ENCODE measurements at regions not wholly inside any gene's neighbourhood (a gene's known extent, or its start where the extent isn't known, plus 50 kb on each side); places are given as distances from the start of the nearest gene placed in this dataset.

DNA sequence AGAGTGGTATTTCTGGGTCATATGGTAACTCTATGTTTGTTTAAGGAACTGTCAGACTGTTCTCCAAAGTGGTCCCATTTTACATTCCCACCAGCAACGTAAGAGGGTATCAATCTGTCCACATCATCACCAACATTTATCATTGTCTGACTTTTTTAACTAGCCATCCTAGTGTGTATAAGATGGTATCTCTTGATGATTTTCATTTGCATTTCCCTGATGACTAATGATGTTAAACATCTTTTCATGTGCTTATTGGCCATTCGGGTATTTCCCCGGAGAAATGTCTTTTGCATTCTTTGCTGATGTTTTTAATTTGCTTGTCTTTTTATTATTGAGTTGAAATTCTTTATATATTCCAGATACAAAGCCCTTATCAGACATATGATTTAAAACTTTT lies 370.1 kb upstream of the NR5A2 start:
- TF ChIP-seq, protein P1, sequence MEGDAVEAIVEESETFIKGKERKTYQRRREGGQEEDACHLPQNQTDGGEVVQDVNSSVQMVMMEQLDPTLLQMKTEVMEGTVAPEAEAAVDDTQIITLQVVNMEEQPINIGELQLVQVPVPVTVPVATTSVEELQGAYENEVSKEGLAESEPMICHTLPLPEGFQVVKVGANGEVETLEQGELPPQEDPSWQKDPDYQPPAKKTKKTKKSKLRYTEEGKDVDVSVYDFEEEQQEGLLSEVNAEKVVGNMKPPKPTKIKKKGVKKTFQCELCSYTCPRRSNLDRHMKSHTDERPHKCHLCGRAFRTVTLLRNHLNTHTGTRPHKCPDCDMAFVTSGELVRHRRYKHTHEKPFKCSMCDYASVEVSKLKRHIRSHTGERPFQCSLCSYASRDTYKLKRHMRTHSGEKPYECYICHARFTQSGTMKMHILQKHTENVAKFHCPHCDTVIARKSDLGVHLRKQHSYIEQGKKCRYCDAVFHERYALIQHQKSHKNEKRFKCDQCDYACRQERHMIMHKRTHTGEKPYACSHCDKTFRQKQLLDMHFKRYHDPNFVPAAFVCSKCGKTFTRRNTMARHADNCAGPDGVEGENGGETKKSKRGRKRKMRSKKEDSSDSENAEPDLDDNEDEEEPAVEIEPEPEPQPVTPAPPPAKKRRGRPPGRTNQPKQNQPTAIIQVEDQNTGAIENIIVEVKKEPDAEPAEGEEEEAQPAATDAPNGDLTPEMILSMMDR (IDR thresholded peaks at IDR 0.05) = no peak
- TF ChIP-seq POLR2A (IDR thresholded peaks at IDR 0.05) = no peak
